Activated T-cell treated with anti-CD3 and anti-CD28 coated beads, Interleukin-2, amount 50 U/mL, for 4 hours (primary cell): ENCODE measurements at regions not wholly inside any gene's neighbourhood (a gene's known extent, or its start where the extent isn't known, plus 50 kb on each side); places are given as distances from the start of the nearest gene placed in this dataset.

Experiments
- ATAC-seq, 2 donors: fragments of 200-7000 bp; cut with Tn5 transposase; one replicate each; pipeline ENCODE4 v1.10.0; 2021
- DNase-seq: peaks from one replicate; pipeline ENCODE4 v3.0.0-alpha.2; 2020
- H3K27me3 Mint-ChIP-seq: one replicate; pipeline ENCODE4 v1.8.0; 2021; ENCODE audit warnings: low read depth, mixed read lengths
- H3K36me3 Mint-ChIP-seq: one replicate; pipeline ENCODE4 v1.8.0; 2022; ENCODE audit warnings: mixed read lengths; ENCODE audit not compliant: insufficient read depth
- H3K4me1 Mint-ChIP-seq: one replicate; pipeline ENCODE4 v1.8.0; 2021; ENCODE audit warnings: low read depth, mixed read lengths
- H3K4me3 Mint-ChIP-seq: one replicate; pipeline ENCODE4 v1.8.0; 2021; ENCODE audit warnings: mild to moderate bottlenecking, moderate library complexity, mixed read lengths
- H3K9me3 Mint-ChIP-seq: one replicate; pipeline ENCODE4 v1.8.0; 2021; ENCODE audit warnings: mixed read lengths

DNA sequence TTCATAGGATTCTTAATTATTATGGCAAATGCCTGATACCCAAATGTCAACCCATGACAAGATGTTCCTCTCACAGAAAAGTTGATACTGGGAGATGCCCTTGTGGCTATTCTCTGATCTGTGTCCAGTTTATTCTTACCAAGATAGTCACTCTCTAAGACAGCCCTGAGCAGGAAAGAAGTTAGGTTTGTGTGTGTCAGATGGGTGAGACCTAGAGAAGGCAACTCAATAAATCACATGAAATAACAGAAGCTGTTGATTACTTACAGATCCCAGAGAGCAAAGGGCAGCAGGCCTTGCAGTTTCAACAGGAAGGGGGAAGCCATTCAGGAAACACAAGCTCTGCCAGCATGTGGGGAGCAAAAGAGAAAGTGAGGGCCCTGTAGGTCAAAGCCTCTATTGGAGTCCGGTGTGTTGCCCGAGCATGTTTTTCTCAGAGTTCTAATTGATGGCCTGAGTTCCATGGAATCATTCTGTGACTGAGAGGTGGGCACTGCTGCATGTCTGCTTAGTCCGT is 1193.7 kb upstream of the CDH18 start:
- Mint-ChIP-seq H3K4me3 (no peak overlapping the region), H3K9me3 (no peaks in the 10 kb centered on the region), H3K27me3 (no peaks in the 10 kb centered on the region), H3K4me1 (no peaks in the 10 kb centered on the region), H3K36me3 (no peaks in the 10 kb centered on the region)
- ATAC-seq: no peak
- DNase-seq: no peak

- Mint-ChIP-seq H3K36me3 (no peaks in the 10 kb centered on the region), H3K4me1 (no peaks in the 10 kb centered on the region), H3K27me3 (no peaks in the 10 kb centered on the region), H3K4me3 (no peak overlapping the region), H3K9me3 (no peaks in the 10 kb centered on the region)
- no peak for ATAC-seq
- no peak for DNase-seq
Measured at GRCh38 chr5:21173526-21173925, 1185.5 kb upstream of the CDH18 start.

DNA sequence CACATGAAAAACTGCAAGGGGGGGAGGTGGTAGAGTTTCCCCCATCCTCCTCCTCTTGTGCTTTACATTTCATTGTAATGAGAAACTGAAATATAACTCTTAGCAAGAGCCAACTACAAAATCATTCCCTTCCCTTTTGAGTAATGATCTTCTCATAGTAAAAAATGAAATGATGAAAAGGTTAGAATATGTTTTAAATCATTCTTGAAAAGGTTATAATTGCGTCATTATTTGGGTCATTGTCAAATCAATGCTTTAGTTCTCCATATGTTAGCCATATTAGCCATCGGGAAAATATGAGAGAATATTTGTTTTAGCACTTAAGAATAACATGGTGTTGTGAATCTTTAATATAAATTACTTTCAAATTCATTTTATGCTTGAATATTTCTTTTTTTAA is 1185.0 kb upstream of the CDH18 start:
- Mint-ChIP-seq H3K4me1 (no peaks in the 10 kb centered on the region), H3K9me3 (peaks cover 3% of the 10 kb centered on the region), H3K4me3 (no peak overlapping the region), H3K27me3 (no peaks in the 10 kb centered on the region), H3K36me3 (no peaks in the 10 kb centered on the region)
- no peak for DNase-seq
- ATAC-seq: no peak

DNA sequence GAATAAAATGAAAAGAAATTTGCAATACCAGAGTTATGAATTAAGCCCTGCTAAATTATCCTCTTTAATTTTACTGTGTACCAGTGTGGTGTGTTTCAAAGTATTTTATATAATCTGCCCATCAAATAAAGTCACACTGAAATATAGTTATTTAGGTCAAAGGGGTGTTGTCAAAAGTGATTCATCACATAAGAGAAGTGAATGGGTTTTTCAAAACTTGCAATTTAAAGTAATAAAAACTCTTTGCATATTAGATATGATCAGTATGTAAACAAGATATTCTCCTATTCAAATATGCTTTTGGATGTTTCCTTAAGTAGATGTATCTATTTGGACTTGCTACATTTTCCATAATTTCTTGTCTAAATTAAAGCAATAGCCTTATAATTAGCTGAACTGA is 1183.0 kb upstream of the CDH18 start:
- Mint-ChIP-seq H3K36me3 (no peaks in the 10 kb centered on the region), H3K27me3 (no peaks in the 10 kb centered on the region), H3K4me3 (no peak overlapping the region), H3K9me3 (peaks cover 8% of the 10 kb centered on the region), H3K4me1 (no peaks in the 10 kb centered on the region)
- no peak for ATAC-seq
- DNase-seq: no peak

GRCh38 chr5:21168557-21168956 is 1180.6 kb upstream of the CDH18 start:
- Mint-ChIP-seq H3K4me3 (no peak overlapping the region), H3K27me3 (no peaks in the 10 kb centered on the region), H3K36me3 (no peaks in the 10 kb centered on the region), H3K4me1 (no peaks in the 10 kb centered on the region), H3K9me3 (peaks cover 17% of the 10 kb centered on the region)
- ATAC-seq (no peak), DNase-seq (no peak)

DNA sequence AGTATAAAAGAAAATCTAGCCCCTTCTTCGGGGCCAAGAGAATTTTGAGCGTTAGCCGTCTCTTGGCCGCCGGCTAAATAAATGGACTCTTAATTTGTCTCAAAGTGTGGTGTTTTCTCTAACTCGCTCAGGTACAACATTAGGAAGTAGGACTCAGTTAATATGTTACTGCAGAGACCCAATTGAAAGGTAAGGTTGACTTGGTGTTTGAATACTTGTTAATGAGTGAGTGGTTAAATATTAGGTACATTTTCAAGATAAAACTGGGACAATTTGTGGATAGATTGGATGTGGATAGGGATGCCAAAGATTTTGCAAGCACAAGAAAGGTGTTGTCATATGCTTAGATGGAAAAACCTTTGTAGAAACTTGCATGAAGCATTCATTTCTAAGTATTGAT is 1177.3 kb upstream of the CDH18 start:
- DNase-seq (no peak), ATAC-seq (no peak)
- peaks cover 20% of the 10 kb centered on the region for H3K9me3 Mint-ChIP-seq
- no peak overlapping the region for H3K4me3 Mint-ChIP-seq
- no peaks in the 10 kb centered on the region for H3K27me3 Mint-ChIP-seq
- no peaks in the 10 kb centered on the region for H3K36me3 Mint-ChIP-seq
- H3K4me1 Mint-ChIP-seq: no peaks in the 10 kb centered on the region

DNA sequence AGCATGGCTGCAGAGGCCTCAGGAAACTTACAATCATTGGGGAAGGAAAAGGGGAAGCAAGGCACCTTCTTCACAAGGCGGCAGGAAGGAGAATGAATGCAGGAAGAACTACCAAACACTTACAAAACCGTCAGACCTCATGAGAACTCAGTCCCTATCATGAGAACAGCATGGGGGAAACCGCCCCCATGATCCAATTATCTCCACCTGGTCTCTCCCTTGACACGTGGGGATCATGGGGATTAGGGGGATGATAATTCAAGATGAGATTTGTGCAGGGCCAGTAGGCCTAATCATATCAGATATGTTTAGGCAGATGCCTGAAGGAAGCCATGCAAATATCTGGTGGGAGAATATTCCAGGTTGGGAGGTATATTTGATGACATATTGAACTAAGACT is 1176.4 kb upstream of the CDH18 start:
- ATAC-seq (no peak), DNase-seq (no peak)
- no peak overlapping the region for H3K4me3 Mint-ChIP-seq
- H3K4me1 Mint-ChIP-seq: no peaks in the 10 kb centered on the region
- H3K27me3 Mint-ChIP-seq: no peaks in the 10 kb centered on the region
- no peaks in the 10 kb centered on the region for H3K36me3 Mint-ChIP-seq
- H3K9me3 Mint-ChIP-seq: peaks cover 20% of the 10 kb centered on the region

GRCh38 chr5:21159510-21160059 is 1171.6 kb upstream of the CDH18 start:
- DNase-seq: no peak
- H3K9me3 Mint-ChIP-seq: peaks cover 14% of the 10 kb centered on the region
- H3K36me3 Mint-ChIP-seq: no peaks in the 10 kb centered on the region
- H3K4me3 Mint-ChIP-seq: no peak overlapping the region
- no peak for ATAC-seq
- H3K4me1 Mint-ChIP-seq: no peaks in the 10 kb centered on the region
- H3K27me3 Mint-ChIP-seq: no peaks in the 10 kb centered on the region

DNA sequence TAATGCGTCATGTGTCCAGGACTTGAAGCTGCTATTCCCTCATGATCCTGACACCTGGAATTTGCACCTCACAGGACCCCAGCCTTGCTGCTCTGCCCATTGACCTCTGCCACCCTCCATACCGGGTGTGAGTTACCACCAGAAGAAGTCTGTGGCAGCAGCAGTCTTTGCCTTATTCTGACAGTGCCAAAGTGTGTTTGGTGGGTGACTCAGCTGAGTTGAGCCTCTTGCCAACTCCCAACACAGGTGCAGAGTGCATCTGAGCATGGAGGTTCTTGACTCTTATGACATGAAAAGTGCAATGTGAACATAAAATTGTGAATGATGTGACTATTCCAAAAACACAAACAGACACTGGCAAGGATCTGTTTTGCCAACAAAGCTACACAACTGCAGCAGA is 1166.5 kb upstream of the CDH18 start:
- H3K36me3 Mint-ChIP-seq: no peaks in the 10 kb centered on the region
- H3K9me3 Mint-ChIP-seq: peaks cover 6% of the 10 kb centered on the region
- DNase-seq (no peak), ATAC-seq (no peak)
- no peak overlapping the region for H3K4me3 Mint-ChIP-seq
- H3K27me3 Mint-ChIP-seq: no peaks in the 10 kb centered on the region
- H3K4me1 Mint-ChIP-seq: no peaks in the 10 kb centered on the region

DNA sequence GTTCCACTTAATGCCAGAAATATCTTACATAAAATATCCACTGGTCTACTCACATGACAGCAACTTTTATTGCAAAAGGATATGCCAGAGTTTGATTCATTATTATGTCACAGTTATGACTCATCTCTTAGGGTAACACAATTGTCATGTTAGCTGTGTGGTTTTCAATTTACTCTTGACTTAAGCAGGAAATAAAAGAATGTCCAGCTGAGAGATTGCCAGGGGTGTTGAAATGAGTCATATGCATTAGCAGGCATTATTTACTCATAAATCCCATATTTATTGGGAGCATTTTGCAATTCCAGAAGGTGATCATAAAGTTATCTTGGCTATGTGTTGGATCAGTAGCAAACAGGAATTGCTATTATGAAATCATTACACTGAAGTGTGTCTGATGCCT is 1164.6 kb upstream of the CDH18 start:
- DNase-seq: no peak
- H3K27me3 Mint-ChIP-seq: no peaks in the 10 kb centered on the region
- no peaks in the 10 kb centered on the region for H3K4me1 Mint-ChIP-seq
- peaks cover 4% of the 10 kb centered on the region for H3K9me3 Mint-ChIP-seq
- no peak overlapping the region for H3K4me3 Mint-ChIP-seq
- no peak for ATAC-seq
- no peaks in the 10 kb centered on the region for H3K36me3 Mint-ChIP-seq

GRCh38 chr5:21145376-21145775 is 1157.4 kb upstream of the CDH18 start:
- Mint-ChIP-seq H3K4me3 (no peak overlapping the region), H3K4me1 (no peaks in the 10 kb centered on the region), H3K36me3 (no peaks in the 10 kb centered on the region), H3K9me3 (peaks cover 7% of the 10 kb centered on the region), H3K27me3 (no peaks in the 10 kb centered on the region)
- ATAC-seq (no peak), DNase-seq (no peak)

DNA sequence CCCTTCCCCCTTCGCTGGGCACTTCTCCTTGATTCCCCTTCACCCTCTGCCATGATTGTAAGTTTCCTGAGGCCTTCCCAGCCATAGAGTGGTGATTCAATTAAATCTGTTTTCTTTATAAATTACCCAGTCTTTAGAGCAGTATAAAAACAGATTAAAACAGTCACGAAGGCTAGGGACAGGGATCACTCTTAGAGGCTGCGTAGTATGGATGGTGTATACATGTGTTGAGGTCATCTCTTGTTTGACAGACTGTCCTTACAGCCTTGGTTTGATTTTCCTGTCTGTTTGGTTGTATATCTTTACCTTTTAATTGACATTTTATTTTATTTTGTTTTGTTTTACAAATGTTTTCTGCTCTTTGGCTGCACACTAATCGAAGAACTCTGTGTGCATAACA is 1155.7 kb upstream of the CDH18 start:
- Mint-ChIP-seq H3K4me3 (no peak overlapping the region), H3K9me3 (peaks cover 7% of the 10 kb centered on the region), H3K4me1 (no peaks in the 10 kb centered on the region), H3K27me3 (no peaks in the 10 kb centered on the region), H3K36me3 (no peaks in the 10 kb centered on the region)
- no peak for ATAC-seq
- no peak for DNase-seq

GRCh38 chr5:21142791-21143190 is 1154.8 kb upstream of the CDH18 start:
- Mint-ChIP-seq H3K27me3 (no peaks in the 10 kb centered on the region), H3K4me3 (no peak overlapping the region), H3K9me3 (peaks cover 8% of the 10 kb centered on the region), H3K4me1 (no peaks in the 10 kb centered on the region), H3K36me3 (no peaks in the 10 kb centered on the region)
- no peak for DNase-seq
- ATAC-seq: no peak

DNA sequence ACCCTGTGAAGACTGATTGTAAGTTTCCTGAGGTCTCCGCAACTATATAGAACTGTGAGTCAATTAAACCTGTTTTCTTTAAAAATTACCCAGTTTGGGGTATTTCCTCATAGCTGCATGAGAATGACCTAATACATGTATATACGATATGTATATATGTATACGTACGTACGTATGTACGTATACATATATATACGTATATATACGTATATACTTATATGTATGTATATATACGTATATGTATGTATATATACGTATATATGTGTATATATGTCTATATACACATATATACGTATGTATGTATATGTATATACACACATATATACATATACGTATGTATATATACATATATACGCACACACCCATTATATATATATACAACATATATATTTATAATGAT is 1153.0 kb upstream of the CDH18 start:
- DNase-seq (no peak), ATAC-seq (no peak)
- no peaks in the 10 kb centered on the region for H3K4me1 Mint-ChIP-seq
- no peaks in the 10 kb centered on the region for H3K36me3 Mint-ChIP-seq
- no peak overlapping the region for H3K4me3 Mint-ChIP-seq
- peaks cover 5% of the 10 kb centered on the region for H3K9me3 Mint-ChIP-seq
- H3K27me3 Mint-ChIP-seq: no peaks in the 10 kb centered on the region

- Mint-ChIP-seq H3K36me3 (no peaks in the 10 kb centered on the region), H3K9me3 (peaks cover 16% of the 10 kb centered on the region), H3K4me3 (no peak overlapping the region), H3K4me1 (no peaks in the 10 kb centered on the region), H3K27me3 (no peaks in the 10 kb centered on the region)
- DNase-seq (no peak), ATAC-seq (no peak)
Measured at GRCh38 chr5:21126236-21126635, 1138.2 kb upstream of the CDH18 start.
